GM12872 (cell line): ENCODE measurements at regions not wholly inside any gene's neighbourhood (a gene's known extent, or its start where the extent isn't known, plus 50 kb on each side); places are given as distances from the start of the nearest gene placed in this dataset.

Experiments
- TF ChIP-seq, protein P1 (sequence below): IDR thresholded peaks from 3 replicates; pipeline ENCODE4 v1.5.1; 2011; ENCODE audit warnings: low read depth, mild to moderate bottlenecking, low read length, moderate library complexity; ENCODE audit not compliant: insufficient read depth

DNA sequence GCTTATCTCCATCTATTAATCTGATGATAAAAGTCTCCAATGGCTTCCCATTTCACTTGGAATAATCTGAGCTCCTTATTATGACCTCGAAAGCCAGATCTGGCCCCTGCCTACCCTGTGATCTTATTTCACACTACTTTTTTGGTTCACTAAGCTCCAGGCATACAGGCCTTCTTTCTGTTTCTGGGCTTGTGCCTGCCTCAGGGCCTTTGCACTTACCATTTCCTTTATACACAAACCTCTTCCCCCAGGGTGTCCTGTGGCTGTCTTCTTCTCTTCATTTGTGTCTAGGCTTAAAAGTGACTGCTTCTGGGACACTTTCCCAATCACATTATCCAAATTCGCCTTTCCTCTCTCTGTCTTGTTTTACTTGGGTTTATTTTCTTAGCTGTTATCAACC lies 478.8 kb downstream of the LRIG3 start:
- TF ChIP-seq, protein P1, sequence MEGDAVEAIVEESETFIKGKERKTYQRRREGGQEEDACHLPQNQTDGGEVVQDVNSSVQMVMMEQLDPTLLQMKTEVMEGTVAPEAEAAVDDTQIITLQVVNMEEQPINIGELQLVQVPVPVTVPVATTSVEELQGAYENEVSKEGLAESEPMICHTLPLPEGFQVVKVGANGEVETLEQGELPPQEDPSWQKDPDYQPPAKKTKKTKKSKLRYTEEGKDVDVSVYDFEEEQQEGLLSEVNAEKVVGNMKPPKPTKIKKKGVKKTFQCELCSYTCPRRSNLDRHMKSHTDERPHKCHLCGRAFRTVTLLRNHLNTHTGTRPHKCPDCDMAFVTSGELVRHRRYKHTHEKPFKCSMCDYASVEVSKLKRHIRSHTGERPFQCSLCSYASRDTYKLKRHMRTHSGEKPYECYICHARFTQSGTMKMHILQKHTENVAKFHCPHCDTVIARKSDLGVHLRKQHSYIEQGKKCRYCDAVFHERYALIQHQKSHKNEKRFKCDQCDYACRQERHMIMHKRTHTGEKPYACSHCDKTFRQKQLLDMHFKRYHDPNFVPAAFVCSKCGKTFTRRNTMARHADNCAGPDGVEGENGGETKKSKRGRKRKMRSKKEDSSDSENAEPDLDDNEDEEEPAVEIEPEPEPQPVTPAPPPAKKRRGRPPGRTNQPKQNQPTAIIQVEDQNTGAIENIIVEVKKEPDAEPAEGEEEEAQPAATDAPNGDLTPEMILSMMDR = no peak

DNA sequence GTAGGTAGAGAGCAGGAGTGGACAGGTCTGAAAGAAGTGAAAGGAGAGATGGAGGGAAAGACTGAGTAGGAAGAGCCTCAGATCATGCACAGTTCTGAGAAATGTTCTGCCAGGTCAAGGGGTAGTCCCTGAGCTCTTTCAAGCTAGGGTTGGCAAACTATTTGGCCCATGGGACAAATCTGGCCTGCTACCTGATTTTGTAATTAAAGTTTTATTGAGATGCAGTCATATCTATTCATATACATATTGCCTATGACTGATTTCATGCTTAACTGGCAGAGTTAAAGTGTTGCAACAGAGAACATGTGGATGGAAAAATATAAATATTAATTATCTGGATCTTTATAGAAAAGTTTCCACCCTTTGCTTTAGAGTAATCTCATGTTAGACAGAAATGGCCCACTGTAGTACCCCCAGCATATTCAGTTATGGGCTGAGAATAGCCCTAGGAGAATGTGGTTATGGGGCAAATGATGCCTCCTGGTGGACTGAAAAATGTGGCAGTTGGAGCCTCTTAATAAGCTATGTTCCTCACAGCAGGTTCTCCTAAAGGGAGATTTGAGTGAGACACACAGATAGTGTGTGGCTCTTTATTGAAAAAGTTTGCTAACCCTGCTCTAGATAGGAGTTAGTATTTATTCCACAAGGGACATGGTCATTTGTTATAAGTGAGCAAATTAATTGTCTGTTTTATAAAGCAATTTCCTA lies 476.9 kb downstream of the LRIG3 start:
- TF ChIP-seq, protein P1 = peak; percentile 64

DNA sequence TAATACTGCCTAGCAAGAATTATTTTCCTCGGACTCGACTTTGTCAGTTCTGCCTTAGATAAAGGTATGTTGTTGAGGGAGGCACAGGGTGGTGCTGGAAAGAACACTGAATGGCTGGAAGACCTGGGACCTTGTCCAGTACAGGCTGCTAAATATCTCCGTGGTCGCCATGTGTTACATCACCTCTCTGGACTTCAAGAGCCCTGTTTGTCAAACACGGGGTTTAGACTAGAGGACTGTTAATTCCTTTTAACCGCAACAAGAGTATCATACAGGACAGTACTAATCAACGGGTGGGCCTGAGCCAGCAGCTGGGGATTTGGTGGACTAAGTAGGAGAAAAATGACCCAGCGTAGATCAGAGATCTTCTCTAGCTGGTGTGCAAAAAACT lies 476.3 kb downstream of the LRIG3 start:
- TF ChIP-seq, protein P1 = no peak

DNA sequence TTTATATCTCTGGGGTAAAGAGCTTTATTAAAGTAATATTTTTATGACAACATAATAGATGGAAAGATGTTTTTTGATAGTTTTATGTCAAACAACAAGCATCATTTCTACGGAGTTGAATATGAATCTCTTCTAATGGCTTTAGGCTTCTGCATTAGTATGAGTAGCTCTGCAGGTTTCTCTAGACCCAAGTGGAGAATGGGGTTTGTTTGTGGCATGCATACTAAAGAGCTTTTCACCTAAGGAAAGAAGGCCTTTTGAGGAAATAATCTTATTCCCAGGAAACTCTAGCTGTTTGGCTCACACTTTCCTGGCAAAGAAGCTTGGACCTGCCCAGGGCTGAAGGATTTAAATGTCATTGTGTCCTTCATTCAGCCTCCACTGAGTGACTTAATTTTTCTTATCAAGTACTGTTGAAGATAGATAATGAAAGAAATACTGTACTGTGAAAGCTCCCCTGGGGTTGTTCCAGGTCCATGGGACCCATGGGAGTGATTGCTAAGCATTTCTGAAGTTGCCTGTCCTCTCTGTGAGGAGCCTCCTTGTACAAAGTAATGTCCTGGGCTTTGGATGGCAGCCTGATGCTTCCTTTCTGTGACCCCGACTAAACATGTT lies 469.3 kb downstream of the LRIG3 start:
- TF ChIP-seq, protein P1 = no peak

DNA sequence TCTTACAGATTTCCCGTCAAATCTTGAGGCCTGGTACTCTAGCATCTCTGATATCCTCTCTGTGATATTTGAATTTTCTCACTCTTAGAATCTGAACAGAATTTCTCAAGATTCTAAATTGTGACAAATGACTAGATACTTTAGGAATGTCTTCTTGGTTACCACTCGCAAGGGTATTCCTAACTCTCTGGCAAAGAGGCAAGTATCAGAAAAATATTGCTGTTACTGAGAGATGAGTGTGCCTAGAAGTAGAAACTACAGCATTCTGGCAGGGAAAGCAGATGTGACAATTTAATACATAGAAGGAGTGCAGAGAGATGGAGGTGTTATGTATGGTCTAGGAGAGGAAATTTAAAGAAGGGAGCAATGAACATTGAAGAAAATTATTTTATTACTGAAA lies 467.8 kb downstream of the LRIG3 start:
- TF ChIP-seq, protein P1 = no peak

DNA sequence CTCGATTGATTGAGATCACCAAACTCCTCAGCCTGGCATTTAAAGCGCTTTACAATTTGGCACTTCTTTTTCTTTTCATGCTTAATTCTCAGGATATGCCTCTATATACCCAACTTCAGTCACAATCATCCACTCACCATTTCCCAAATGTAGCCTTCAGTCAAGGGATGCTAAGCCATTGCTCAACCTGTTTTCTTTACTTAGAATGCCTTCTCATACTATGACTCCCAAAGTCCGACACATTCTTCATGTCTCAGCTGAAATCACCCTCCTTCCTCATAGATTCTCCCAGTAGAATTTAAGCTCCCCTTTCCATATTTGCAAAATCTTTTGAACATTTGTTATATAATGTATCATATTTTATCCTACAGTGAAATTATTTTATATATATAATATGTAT lies 467.0 kb downstream of the LRIG3 start:
- TF ChIP-seq, protein P1 = no peak

DNA sequence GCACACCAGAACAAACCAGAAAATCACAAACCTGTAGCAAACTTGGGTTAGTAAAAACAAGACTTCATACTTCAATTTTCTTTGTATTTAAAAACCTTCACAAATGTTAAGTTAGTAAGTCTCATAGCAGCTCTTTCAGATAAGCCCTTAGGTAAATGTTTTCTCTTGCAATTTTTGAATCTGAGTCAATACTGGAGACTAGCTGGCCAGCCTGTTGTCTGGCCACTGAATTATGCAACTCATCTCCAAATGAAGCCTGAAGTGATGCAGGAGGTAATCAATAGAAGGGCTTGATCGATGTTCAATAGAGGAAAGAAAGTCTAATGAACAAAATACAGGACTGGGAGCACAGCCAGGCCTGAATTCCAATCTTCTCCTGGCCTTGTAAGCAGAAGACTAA lies 465.2 kb downstream of the LRIG3 start:
- TF ChIP-seq, protein P1 = no peak
